Skeletal muscle tissue (tissue), 3 donors: ENCODE measurements at regions not wholly inside any gene's neighbourhood (a gene's known extent, or its start where the extent isn't known, plus 50 kb on each side); places are given as distances from the start of the nearest gene placed in this dataset.

ENCODE experiments used
- H3K27ac ChIP-seq: one replicate; pipeline ENCODE4 v1.7.0; 2013; ENCODE audit warnings: mild to moderate bottlenecking, low read depth, low read length, inconsistent platforms
- H3K27me3 ChIP-seq, 3 donors: one replicate each; pipeline ENCODE4 v1.7.0; 2013; ENCODE audit warnings: low read length in 3 of 3; ENCODE audit not compliant: control insufficient read depth in 3 of 3, insufficient read depth in 3 of 3
- H3K36me3 ChIP-seq, 3 donors: one replicate each; pipeline ENCODE4 v1.7.0; 2013; ENCODE audit warnings: low read length in 3 of 3; ENCODE audit not compliant: control insufficient read depth in 3 of 3, insufficient read depth in 3 of 3
- H3K4me1 ChIP-seq, 3 donors: one replicate each; pipeline ENCODE4 v1.7.0; 2013; ENCODE audit warnings: low read length in 3 of 3, mild to moderate bottlenecking in 3 of 3; ENCODE audit not compliant: control insufficient read depth in 3 of 3, insufficient read depth in 3 of 3
- H3K4me3 ChIP-seq, 3 donors: one replicate each; pipeline ENCODE4 v1.7.0; 2013; ENCODE audit warnings: low read length in 3 of 3
- H3K9ac ChIP-seq, 3 donors: one replicate each; pipeline ENCODE4 v1.7.0; 2013; ENCODE audit warnings: low read length in 3 of 3, mild to moderate bottlenecking in 3 of 3, moderate library complexity in 2 of 3, low read depth in 1 of 3
- H3K9me3 ChIP-seq, 3 donors: one replicate each; pipeline ENCODE4 v1.7.0; 2013; ENCODE audit warnings: low read length in 3 of 3; ENCODE audit not compliant: control insufficient read depth in 3 of 3
- donor health status: Osteomylitis.

GRCh38 chr11:101305496-101305895 is 175.9 kb upstream of the PGR start:
- Histone ChIP-seq H3K36me3 (no peaks in the 10 kb centered on the region), H3K4me1 (no peaks in the 10 kb centered on the region)

DNA sequence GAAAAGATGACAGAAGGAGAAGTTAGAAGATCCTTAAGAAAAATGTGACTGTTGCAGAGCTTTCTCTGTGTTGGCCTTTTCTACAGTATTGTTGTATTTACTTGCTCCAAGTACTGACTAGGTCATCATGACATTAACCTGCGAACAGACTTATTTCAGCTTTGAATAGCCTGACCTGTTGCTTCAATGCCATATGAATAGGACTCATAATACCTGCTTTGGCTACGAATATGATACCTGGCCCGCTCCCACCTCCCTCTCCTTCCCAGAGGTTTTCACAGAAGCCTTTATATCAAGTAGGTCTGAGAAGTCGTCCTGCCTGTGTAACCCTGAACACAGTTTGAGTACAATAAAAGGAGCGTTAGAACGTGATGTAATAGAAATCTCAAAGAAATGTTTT is 169.6 kb upstream of the PGR start:
- no peak overlapping the region for H3K27ac ChIP-seq
- H3K4me1 ChIP-seq = no peaks in the 10 kb centered on the region
- H3K9ac ChIP-seq = no peak overlapping the region
- H3K4me3 ChIP-seq = no peak overlapping the region
- H3K36me3 ChIP-seq = no peaks in the 10 kb centered on the region
- no peaks in the 10 kb centered on the region for H3K27me3 ChIP-seq
- H3K9me3 ChIP-seq = peaks cover 0 to 10% (median 2%) of the 10 kb centered on the region in 3 donors

More at GRCh38 chr11:101305496-101305895, 175.9 kb upstream of the PGR start:
- Histone ChIP-seq H3K4me3 (no peak overlapping the region), H3K27me3 (no peaks in the 10 kb centered on the region), H3K27ac (no peak overlapping the region), H3K9me3 (no peaks in the 10 kb centered on the region), H3K9ac (no peak overlapping the region)

GRCh38 chr11:101296896-101297295 is 167.3 kb upstream of the PGR start:
- Histone ChIP-seq H3K4me3 (no peak overlapping the region), H3K9me3 (peaks cover 0 to 10% (median 2%) of the 10 kb centered on the region in 3 donors), H3K36me3 (no peaks in the 10 kb centered on the region), H3K9ac (no peak overlapping the region), H3K4me1 (no peaks in the 10 kb centered on the region), H3K27me3 (no peaks in the 10 kb centered on the region), H3K27ac (no peak overlapping the region)

- H3K9me3 ChIP-seq = peaks cover 0 to 9% (median 2%) of the 10 kb centered on the region in 3 donors
Measured at GRCh38 chr11:101292661-101293240, 163.1 kb upstream of the PGR start.

GRCh38 chr11:101291279-101291678 is 161.7 kb upstream of the PGR start:
- no peak overlapping the region for H3K4me3 ChIP-seq
- no peak overlapping the region for H3K9ac ChIP-seq
- H3K36me3 ChIP-seq = no peaks in the 10 kb centered on the region
- peaks cover 0 to 9% (median 0%) of the 10 kb centered on the region in 3 donors for H3K9me3 ChIP-seq
- no peak overlapping the region for H3K27ac ChIP-seq
- H3K27me3 ChIP-seq = no peaks in the 10 kb centered on the region
- H3K4me1 ChIP-seq = no peaks in the 10 kb centered on the region

More at GRCh38 chr11:101292661-101293240, 163.1 kb upstream of the PGR start:
- Histone ChIP-seq H3K27me3 (no peaks in the 10 kb centered on the region), H3K9ac (no peak overlapping the region), H3K4me3 (no peak overlapping the region), H3K27ac (no peak overlapping the region), H3K4me1 (no peaks in the 10 kb centered on the region), H3K36me3 (no peaks in the 10 kb centered on the region)

- no peak overlapping the region for H3K9ac ChIP-seq
- no peak overlapping the region for H3K4me3 ChIP-seq
- no peaks in the 10 kb centered on the region for H3K4me1 ChIP-seq
- peaks cover 0 to 9% (median 0%) of the 10 kb centered on the region in 3 donors for H3K9me3 ChIP-seq
- H3K27me3 ChIP-seq = no peaks in the 10 kb centered on the region
- H3K27ac ChIP-seq = no peak overlapping the region
- no peaks in the 10 kb centered on the region for H3K36me3 ChIP-seq
Measured at GRCh38 chr11:101288392-101288791, 158.8 kb upstream of the PGR start.

- Histone ChIP-seq H3K4me1 (no peaks in the 10 kb centered on the region), H3K36me3 (no peaks in the 10 kb centered on the region), H3K4me3 (no peak overlapping the region), H3K9me3 (no peaks in the 10 kb centered on the region), H3K27ac (no peak overlapping the region), H3K9ac (no peak overlapping the region), H3K27me3 (no peaks in the 10 kb centered on the region)
Measured at GRCh38 chr11:101279728-101280127, 150.1 kb upstream of the PGR start.

GRCh38 chr11:101278286-101278685 is 148.7 kb upstream of the PGR start:
- no peaks in the 10 kb centered on the region for H3K36me3 ChIP-seq
- H3K9ac ChIP-seq = no peak overlapping the region
- no peaks in the 10 kb centered on the region for H3K9me3 ChIP-seq
- H3K27me3 ChIP-seq = no peaks in the 10 kb centered on the region
- H3K27ac ChIP-seq = no peak overlapping the region
- H3K4me3 ChIP-seq = no peak overlapping the region
- no peaks in the 10 kb centered on the region for H3K4me1 ChIP-seq

GRCh38 chr11:101277036-101277435 is 147.4 kb upstream of the PGR start:
- Histone ChIP-seq H3K9ac (no peak overlapping the region), H3K9me3 (no peaks in the 10 kb centered on the region), H3K27me3 (no peaks in the 10 kb centered on the region), H3K36me3 (no peaks in the 10 kb centered on the region), H3K27ac (no peak overlapping the region), H3K4me3 (no peak overlapping the region), H3K4me1 (no peaks in the 10 kb centered on the region)

DNA sequence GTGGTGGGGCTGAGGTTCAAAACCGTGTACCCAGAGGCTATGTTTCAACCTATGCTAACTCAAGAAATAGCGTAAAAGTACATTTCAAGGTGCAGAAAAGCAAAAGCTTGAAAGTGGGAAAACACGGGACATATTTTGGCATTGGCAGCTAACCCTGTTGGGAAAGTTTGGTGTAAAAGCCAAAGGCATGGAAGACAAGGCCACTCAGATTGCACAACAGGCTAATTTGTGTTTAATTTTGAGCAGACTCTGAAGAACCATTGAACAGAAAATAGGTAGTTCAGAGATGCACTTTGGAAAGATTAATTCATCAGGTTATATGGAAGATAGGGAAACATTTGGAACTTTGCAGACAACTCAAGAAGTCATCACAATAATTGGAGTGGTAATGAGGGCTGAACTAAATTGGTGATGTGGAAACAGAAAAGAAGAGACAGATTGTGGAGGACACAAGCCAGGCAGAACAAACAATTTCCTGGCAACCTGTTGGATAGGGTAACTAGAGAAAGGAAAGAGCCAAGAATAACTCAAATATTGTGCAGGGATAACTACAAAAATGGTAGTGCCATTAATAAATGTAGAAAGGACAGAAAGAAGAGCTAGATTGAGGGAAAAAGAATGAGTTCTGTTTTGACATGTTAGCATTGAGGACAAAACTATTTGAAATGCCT is 140.5 kb upstream of the PGR start:
- no peaks in the 10 kb centered on the region for H3K36me3 ChIP-seq
- H3K4me1 ChIP-seq = no peaks in the 10 kb centered on the region
- no peaks in the 10 kb centered on the region for H3K9me3 ChIP-seq
- H3K27ac ChIP-seq = no peak overlapping the region
- no peak overlapping the region for H3K9ac ChIP-seq
- H3K27me3 ChIP-seq = no peaks in the 10 kb centered on the region
- H3K4me3 ChIP-seq = no peak overlapping the region
